Activated CD4-positive, alpha-beta T cell treated with anti-CD3 and anti-CD28 coated beads for 24 hours (primary cell): ENCODE measurements at regions not wholly inside any gene's neighbourhood (a gene's known extent, or its start where the extent isn't known, plus 50 kb on each side); places are given as distances from the start of the nearest gene placed in this dataset.
"Not testable (repeated sequence)": the region's sequence is repeated elsewhere in the genome, so short reads cannot be mapped to it uniquely, and the experiment has no call there.

Experiments
- DNase-seq, 2 donors: peaks; one replicate each; pipeline ENCODE4 v3.0.0-alpha.2; 2020; ENCODE audit warnings: low read depth in 2 of 2

GRCh38 chr2:58376592-58376991 lies 135.5 kb upstream of the FANCL start:
- DNase-seq, result no peak

- DNase-seq, result no peak
Observed at GRCh38 chr2:58369594-58369993, 128.5 kb upstream of the FANCL start.

- DNase-seq, result no peak
Observed at GRCh38 chr2:58364098-58364497, 123.0 kb upstream of the FANCL start.

GRCh38 chr2:58358026-58358425 lies 116.9 kb upstream of the FANCL start:
- DNase-seq, result no peak

- no peak for DNase-seq
Observed at GRCh38 chr2:58357521-58357920, 116.4 kb upstream of the FANCL start.

GRCh38 chr2:58354230-58354629 lies 113.1 kb upstream of the FANCL start:
- DNase-seq, result no peak

GRCh38 chr2:58350484-58350883 lies 109.4 kb upstream of the FANCL start:
- no peak for DNase-seq

- no peak for DNase-seq
Observed at GRCh38 chr2:58347810-58348209, 106.7 kb upstream of the FANCL start.

DNA sequence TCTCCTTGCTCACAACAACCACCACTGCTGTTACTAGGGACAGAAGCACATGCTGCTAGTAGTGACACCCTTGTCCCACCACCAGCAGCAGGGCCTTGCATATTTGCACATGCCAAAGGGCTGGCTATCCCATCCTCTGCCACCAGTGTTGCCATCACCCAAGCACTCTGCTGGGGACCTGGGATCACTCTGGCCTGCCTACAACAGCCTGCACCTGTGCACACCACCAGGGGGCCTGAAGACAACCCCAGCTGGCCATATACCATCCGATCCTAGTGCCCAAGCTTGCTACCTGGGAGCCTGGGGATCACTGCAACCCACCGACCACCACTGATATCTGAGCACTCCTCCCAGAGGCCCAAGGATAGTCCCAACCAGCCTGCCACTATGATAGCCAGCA lies 99.9 kb upstream of the FANCL start:
- no peak for DNase-seq

- DNase-seq, result no peak
Observed at GRCh38 chr2:58339548-58340243, 98.6 kb upstream of the FANCL start.

DNA sequence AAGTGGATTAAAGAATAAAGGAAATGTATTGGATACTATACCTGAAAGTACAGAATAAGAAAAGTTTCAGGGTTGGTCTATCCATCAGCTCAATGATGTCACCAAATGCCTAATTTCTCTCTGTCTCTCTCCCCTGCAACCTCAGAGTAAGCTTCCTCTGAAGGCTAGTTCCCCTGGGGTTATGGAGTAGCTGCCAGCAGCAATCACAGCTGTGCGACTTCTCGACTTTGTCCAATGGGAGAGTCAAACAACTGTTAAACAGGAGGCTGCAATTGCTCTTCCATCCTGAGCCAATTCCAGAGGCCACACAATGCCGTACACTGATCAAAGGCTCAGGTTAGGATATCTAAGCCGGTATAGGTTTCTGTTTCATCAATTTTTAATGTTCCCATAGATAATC lies 95.3 kb upstream of the FANCL start:
- DNase-seq, result no peak

GRCh38 chr2:58334414-58334813 lies 93.3 kb upstream of the FANCL start:
- DNase-seq, result no peak

GRCh38 chr2:58325296-58325895 lies 84.3 kb upstream of the FANCL start:
- not testable (repeated sequence) for DNase-seq

DNA sequence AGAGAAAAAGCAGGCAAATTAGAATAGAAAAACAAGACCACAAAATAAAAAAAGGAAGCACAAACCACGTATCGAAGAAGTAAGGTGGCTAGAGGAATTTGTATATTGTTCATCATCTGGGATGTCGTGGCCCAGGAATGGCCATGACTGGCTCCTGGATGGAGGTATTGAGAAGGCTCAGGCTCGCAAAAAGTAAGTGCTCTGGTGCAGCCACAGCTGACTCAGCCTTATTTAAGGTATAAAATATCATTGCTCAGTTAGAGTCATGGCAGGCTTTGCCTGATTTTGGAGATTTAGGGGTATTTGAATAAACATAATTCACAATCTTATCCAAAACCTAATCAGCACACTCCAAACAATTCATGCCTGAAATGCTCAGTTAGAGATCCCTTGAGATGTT lies 78.4 kb upstream of the FANCL start:
- no peak for DNase-seq

- not testable (repeated sequence) for DNase-seq
Observed at GRCh38 chr2:58318949-58319348, 77.8 kb upstream of the FANCL start.

DNA sequence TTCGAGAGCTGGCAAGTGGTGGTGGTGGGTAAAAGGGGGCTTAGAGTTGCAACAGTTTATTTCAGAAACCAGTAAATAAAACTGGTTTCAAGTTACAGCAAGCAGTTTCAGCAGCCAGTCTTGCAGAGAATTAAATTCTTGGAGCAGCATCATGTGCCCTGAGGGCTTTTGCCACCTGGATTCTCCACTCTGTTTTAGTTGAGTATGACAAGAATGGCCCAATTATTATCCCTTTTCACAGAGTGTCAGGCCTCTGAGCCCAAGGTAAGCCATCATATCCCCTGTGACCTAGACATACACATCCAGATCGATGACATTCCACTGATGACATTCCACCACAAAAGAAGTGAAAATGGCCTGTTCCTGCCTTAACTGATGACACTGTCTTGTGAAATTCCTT lies 72.8 kb upstream of the FANCL start:
- no peak for DNase-seq

DNA sequence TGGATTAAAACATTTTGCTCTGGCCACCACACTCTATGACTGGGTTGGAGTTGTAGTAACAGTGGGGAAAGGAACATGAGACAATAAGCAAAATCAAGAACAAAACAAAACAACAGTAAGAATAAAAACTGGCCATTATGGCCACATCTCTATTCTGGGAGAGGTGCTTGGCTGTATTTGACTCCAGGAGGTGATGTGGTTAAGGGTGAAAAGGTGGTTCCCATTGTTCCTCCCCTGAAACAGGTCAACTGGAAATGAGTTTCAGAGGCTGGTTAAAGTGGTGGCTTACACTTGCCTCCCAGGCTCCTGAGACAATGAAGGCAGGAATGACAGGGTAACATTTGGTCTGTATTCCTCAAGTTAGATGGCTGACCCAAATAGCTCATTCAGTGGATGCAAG lies 67.3 kb upstream of the FANCL start:
- no peak for DNase-seq

- DNase-seq, result no peak
Observed at GRCh38 chr2:58304843-58305242, 63.7 kb upstream of the FANCL start.

GRCh38 chr2:58299123-58299522 lies 58.0 kb upstream of the FANCL start:
- DNase-seq, result no peak

DNA sequence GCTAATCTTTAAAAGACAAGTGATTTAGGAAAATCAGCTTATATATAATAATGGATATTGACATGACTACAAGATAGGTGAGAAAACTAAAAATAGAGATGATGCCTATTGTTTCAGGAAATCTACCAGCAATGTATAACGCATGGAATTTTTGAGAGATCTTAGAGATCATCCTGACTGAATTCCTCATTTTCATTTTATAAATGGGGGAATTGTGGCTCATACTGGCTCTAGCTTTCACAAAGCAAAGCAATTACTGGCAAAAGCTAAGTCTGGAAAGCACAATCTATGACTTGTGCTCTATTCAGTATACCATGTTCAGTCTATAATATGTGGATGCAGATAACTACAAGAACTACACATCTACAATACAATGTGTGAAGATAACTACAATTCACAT lies 51.9 kb upstream of the FANCL start:
- DNase-seq, result no peak

DNA sequence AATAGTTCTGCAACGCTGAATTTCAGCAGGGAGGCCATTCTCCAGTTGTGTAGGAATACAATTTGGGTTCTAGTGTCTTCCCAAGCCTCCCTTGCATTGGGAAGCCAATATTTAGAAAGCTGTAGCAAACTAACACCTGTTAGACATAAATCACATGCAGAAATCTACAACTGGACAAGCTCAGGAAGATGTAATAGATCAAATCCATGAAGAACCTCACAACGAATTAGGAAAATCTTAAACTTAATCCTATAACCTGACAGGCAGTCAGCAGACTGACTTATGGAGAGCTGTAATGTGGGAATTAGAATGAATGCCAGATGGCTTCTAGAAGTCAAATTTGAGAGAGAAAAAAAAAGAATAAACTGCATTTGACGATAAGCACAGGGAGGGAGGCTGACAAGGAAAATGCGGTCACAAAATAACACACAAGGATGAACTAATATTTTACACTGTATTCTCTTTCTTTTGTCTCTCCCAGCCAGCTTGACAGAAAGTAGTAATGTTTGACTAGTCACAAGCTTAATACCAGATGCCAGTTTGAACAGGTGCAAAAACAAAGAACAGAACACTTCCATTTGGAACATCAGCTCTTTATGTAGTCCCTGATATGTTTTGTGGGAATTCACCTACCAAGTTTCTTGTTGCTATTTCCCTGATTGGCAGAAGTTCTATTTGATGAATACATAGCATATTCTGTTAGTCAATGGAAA lies 50.8 kb upstream of the FANCL start:
- no peak for DNase-seq
